ENCODE measurements at regions not wholly inside any gene's neighbourhood (a gene's known extent, or its start where the extent isn't known, plus 50 kb on each side); places are given as distances from the start of the nearest gene placed in this dataset.

DNA sequence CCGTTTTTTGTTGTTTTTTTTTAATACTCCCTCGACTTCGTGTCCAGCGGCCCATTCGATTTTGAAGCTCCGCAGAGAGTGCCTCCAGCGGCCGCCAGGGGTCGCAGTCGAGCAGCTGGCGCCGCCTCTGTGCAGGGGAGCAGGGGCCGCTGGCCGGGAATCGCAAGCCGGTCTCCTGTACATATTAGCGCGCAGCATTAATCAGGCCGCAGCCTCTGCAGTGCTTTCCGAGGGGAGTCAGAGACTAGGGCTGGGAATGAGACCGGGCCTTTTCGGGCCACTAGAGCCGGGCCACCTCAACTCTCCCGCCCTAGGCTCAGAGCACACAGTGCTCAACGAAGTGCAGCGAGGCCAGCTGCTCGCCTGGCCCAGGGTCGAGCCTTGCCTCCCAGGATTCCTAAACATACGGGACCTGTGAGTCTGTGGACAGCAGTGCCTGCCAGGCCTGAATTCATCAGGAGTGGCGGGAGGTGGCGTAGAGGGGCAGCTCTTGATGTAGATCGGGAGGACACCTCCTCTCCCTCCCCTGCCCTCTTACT is 81.8 kb downstream of the EMP1 start:
- peaks cover 6% of the 10 kb centered on the region for H3K4me1 Mint-ChIP-seq (ENCODE audit: low read depth)
- no peak overlapping the region for H3K27ac Mint-ChIP-seq
- intact Hi-C loops (cut with micrococcal nuclease) = loop anchor here (5.0 kb wide), 1 partner anchor 889 kb away; no protein-coding TSS in a partner anchor
- H3K9me3 Mint-ChIP-seq = no peaks in the 10 kb centered on the region
- H3K4me3 Mint-ChIP-seq = no peak overlapping the region
- peaks cover 31% of the 10 kb centered on the region for H3K27me3 Mint-ChIP-seq
- H3K36me3 Mint-ChIP-seq (ENCODE audit: low read depth) = no peaks in the 10 kb centered on the region

DNA sequence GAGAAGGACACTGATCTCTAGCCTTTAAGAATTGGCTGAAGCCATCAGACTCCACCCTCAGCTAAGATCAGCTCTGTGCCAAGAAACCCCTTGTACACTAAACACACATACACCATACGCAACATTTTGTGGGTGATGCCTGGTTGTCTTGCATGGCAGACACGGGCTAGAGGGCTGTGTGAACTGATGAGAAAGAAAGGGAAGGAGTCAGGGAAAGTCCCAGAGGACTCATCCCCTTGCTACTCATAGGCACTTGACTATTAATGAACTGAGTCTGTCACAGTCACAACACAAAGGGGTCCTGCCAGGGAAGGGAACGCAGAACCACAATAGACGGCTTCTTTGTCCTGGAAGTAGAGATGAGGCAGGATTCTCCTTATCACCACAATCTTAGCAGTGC is 80.8 kb downstream of the EMP1 start:
- Mint-ChIP-seq H3K9me3 (no peaks in the 10 kb centered on the region), H3K36me3 (ENCODE audit: low read depth) (no peaks in the 10 kb centered on the region), H3K4me3 (no peak overlapping the region), H3K27ac (no peak overlapping the region), H3K4me1 (ENCODE audit: low read depth) (peaks cover 6% of the 10 kb centered on the region), H3K27me3 (peaks cover 31% of the 10 kb centered on the region)
- intact Hi-C loops (cut with micrococcal nuclease) = loop anchor here (5.0 kb wide), 1 partner anchor 890 kb away; no protein-coding TSS in a partner anchor

DNA sequence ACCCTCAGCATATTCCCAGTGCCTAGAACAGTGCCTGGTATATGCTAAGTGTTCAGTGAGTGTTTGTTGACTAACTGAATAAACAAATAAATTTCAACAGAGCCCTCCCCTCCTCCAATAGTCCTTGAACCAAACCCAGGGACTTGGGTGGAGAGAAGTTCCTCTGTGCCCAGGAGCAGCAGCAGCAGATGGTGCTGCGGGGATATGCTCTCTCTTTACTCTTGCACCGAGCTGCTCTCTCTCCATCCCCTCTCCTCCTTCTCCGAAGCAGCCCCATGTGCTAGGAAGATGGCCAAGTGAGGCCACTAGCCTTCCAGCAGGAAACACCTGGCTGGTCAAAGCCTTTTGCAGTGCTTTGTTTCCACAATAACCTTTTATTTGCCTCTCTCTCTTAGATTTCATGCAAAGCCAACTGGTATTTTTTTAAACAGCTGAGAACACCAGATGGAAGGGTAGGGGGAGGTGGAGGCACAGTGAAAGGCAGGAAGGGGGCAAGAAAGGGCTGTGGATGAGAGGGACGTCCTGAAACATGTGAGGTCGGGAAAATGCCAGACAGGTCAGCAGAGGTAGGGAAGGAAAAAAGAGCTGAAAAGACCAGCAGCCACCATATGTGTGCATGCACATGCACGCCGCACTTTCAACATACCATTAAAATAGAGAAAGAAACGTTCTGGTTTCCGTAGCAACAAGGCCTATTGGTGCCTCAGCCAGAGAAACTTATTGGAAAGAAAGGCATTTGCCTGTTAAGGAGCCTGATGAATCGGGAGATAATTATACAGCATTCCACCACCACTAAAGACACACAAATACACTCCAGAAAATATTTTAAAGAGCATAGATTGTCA is 78.9 kb downstream of the EMP1 start:
- Mint-ChIP-seq H3K36me3 (ENCODE audit: low read depth) (no peaks in the 10 kb centered on the region), H3K4me1 (ENCODE audit: low read depth) (peaks cover 6% of the 10 kb centered on the region), H3K27me3 (peaks cover 37% of the 10 kb centered on the region), H3K27ac (no peak overlapping the region), H3K4me3 (no peak overlapping the region), H3K9me3 (no peaks in the 10 kb centered on the region)
- intact Hi-C loops (cut with micrococcal nuclease) = loop anchor here (5.0 kb wide), 1 partner anchor 892 kb away; no protein-coding TSS in a partner anchor

DNA sequence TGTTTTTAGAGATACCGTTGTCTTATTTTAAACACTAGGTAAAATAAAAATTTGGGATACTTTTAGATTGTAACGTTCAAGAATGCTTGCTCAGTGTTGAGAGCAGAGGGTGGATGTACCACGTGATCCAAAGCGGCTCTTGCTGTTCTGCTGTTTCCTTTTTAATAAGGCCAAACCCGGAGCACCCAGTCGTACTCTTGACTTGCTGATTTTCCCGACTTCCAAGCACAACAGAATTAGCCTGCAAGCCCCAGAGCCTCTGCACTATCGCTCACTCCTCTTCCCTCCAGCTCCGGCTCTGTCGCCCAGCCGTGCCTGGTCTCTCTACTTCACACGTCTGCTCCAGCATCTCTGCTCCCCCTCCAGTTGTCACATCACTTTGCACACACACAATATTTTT is 77.3 kb downstream of the EMP1 start:
- Mint-ChIP-seq H3K27me3 (peaks cover 37% of the 10 kb centered on the region), H3K4me1 (ENCODE audit: low read depth) (peaks cover 6% of the 10 kb centered on the region), H3K27ac (no peak overlapping the region), H3K9me3 (no peaks in the 10 kb centered on the region), H3K4me3 (no peak overlapping the region), H3K36me3 (ENCODE audit: low read depth) (no peaks in the 10 kb centered on the region)
- intact Hi-C loops (cut with micrococcal nuclease) = no loop called here

DNA sequence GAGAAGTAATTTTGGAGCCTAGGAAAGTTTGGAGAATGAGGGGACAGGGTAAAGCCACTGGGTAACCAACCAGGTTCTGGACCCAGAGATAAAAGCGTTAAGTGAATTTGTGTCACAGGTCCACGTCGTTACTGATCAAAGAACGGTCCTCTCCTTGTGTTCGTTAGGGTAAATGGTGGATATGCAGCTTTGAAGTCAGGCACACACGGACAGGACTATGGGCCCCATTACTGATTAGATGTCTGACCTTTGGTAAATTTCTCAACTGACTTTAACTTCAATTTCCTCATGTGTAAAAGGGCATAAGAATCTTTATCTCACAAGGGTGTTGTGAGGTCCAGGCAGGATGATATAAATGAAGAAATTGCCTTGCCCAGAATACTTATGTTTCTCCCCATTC is 76.6 kb downstream of the EMP1 start:
- Mint-ChIP-seq H3K36me3 (ENCODE audit: low read depth) (no peaks in the 10 kb centered on the region), H3K9me3 (no peaks in the 10 kb centered on the region), H3K4me1 (ENCODE audit: low read depth) (peaks cover 3% of the 10 kb centered on the region), H3K4me3 (no peak overlapping the region), H3K27me3 (peaks cover 36% of the 10 kb centered on the region), H3K27ac (no peak overlapping the region)
- intact Hi-C loops (cut with micrococcal nuclease) = no loop called here

DNA sequence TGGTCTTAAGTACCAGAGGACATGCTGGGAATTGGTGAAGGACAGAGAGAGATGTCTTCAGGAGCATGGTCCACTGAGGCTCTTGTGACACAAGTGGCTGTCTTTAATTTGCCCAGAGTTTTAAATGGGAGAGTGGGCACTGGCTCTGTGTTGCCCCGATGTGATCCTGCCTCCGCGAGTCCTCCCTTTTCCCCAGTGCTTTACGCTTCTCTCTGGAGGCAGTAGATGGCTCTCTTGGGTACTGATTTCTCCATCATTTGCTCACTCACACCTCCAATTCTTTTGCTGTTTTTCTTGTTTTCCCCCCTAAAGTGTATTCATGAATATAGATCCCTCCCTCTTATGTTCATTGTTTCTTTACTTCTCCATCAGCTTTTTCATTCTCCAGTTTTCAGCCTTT is 74.3 kb downstream of the EMP1 start:
- H3K27ac Mint-ChIP-seq = no peak overlapping the region
- peaks cover 21% of the 10 kb centered on the region for H3K27me3 Mint-ChIP-seq
- peaks cover 5% of the 10 kb centered on the region for H3K4me1 Mint-ChIP-seq (ENCODE audit: low read depth)
- H3K9me3 Mint-ChIP-seq = no peaks in the 10 kb centered on the region
- no peak overlapping the region for H3K4me3 Mint-ChIP-seq
- no peaks in the 10 kb centered on the region for H3K36me3 Mint-ChIP-seq (ENCODE audit: low read depth)
- intact Hi-C loops (cut with micrococcal nuclease) = no loop called here
